H1 (cell line): ENCODE measurements at regions not wholly inside any gene's neighbourhood (a gene's known extent, or its start where the extent isn't known, plus 50 kb on each side); places are given as distances from the start of the nearest gene placed in this dataset.

ENCODE experiments used
- JUN ChIP-seq: IDR thresholded peaks from 2 replicates; pipeline ENCODE4 v1.6.1; 2011; ENCODE audit warnings: low read depth, mild to moderate bottlenecking, improper control_type of control experiment, low read length
- RBBP5 ChIP-seq: IDR thresholded peaks from 2 replicates; pipeline ENCODE4 v1.7.1; 2012; ENCODE audit warnings: low read depth, mild to moderate bottlenecking, inconsistent platforms, low read length, moderate library complexity, borderline replicate concordance
- TEAD4 ChIP-seq: IDR thresholded peaks from 2 replicates; pipeline ENCODE4 v1.6.1; 2012; ENCODE audit warnings: low read depth, low read length, inconsistent platforms, mixed read lengths

DNA sequence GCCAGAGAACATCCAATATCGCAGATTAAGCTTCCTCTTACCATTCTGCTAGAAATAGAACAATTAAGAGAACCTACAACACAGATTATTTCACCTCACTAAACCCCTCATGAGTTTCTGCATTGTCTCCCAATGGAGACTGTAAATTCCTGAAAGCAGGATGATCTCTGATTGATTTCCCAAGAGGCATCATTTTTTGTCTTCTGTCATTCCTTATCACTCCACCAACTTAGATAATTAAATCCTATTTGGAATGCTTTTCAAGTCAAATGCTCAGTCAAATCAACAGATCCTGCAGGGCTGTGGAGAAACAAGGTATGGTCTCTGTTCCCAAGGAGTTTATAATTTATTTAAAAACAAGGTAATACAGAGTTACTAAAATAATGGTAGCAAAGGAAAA is 161.5 kb downstream of the MTERF1 start:
- no peak for TF ChIP-seq JUN
- TF ChIP-seq TEAD4 = no peak
- TF ChIP-seq RBBP5 = no peak
